GM10266 (cell line): ENCODE measurements at regions not wholly inside any gene's neighbourhood (a gene's known extent, or its start where the extent isn't known, plus 50 kb on each side); places are given as distances from the start of the nearest gene placed in this dataset.
A peak's percentile ranks its signal among the peaks of the same experiment; 100 is the strongest.
"Not testable (repeated sequence)": the region's sequence is repeated elsewhere in the genome, so short reads cannot be mapped to it uniquely, and the experiment has no call there.

ENCODE experiments used
- DNase-seq: peaks from one replicate; pipeline ENCODE4 v3.0.0; 2012; ENCODE audit errors: extremely low spot score
- TF ChIP-seq, protein P1 (sequence below): IDR thresholded peaks from 2 replicates; pipeline ENCODE4 v1.5.1; 2012; ENCODE audit warnings: mild to moderate bottlenecking, low read depth; ENCODE audit not compliant: control insufficient read depth, insufficient read depth; ENCODE audit errors: missing control alignments

DNA sequence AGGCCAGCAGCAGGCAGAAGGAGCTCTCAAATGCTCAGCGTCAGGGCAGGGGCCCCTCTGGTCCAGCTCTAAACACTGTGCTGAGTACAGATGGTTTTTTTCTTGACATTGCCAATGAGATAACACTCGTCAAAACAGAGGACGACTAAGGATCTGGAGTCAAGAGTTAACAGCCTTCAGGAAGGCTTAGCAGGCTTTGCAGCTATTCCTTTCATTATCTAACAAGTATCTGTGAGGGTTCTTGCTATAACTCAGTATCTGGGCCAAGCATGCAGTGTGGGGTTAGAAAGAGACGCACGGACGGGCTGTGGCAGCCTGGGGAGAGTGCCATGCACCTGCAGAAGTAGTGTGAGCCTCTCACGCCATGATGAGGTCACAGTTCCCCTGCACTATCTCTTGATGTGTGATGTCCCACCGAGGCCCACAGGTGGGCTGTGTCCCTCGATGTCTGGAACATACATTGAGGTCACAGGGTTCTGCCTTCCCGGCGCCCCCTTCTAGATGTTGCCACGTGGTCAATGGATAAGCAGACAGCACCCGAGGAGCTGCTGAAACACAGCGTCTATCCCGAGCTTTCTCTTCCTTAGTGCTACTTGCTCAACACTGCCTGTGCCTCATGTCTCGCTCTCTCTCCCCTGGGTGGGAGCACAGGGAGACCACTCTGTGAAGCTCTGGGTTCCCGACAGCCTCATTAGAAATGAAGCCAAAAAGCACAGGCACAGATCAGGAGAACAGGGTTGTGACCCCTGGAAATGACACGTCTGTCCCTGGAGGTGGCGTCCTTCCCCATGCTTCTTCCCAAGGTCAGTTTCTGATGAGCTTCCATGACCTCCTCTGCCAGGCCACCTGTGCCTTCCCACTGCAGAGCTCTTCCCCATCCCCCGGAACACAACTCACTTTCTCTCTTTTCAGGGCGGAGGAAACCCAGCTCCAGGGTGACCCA lies 85.5 kb upstream of the RPS6KA2 start:
- TF ChIP-seq, protein P1, sequence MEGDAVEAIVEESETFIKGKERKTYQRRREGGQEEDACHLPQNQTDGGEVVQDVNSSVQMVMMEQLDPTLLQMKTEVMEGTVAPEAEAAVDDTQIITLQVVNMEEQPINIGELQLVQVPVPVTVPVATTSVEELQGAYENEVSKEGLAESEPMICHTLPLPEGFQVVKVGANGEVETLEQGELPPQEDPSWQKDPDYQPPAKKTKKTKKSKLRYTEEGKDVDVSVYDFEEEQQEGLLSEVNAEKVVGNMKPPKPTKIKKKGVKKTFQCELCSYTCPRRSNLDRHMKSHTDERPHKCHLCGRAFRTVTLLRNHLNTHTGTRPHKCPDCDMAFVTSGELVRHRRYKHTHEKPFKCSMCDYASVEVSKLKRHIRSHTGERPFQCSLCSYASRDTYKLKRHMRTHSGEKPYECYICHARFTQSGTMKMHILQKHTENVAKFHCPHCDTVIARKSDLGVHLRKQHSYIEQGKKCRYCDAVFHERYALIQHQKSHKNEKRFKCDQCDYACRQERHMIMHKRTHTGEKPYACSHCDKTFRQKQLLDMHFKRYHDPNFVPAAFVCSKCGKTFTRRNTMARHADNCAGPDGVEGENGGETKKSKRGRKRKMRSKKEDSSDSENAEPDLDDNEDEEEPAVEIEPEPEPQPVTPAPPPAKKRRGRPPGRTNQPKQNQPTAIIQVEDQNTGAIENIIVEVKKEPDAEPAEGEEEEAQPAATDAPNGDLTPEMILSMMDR = no peak
- DNase-seq = no peak

DNA sequence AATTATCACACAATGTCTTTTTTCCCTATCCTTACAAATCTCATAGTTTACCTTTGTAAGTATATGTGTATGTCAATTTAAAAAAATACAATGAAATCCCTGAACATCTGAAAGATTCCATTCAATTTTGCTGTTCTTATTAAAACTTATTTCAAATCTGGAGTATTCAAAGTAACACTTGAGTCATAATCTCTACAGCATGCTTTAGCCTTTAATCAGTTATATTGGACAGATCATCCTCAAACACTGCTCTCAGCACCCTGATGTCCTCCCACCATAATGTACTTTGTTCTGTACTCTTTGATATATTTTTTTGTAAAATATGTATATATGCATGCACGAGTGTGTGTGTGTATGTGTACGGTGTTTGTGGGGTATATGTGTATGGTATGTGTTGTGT lies 83.0 kb upstream of the RPS6KA2 start:
- no peak for DNase-seq
- TF ChIP-seq, protein P1 = no peak

DNA sequence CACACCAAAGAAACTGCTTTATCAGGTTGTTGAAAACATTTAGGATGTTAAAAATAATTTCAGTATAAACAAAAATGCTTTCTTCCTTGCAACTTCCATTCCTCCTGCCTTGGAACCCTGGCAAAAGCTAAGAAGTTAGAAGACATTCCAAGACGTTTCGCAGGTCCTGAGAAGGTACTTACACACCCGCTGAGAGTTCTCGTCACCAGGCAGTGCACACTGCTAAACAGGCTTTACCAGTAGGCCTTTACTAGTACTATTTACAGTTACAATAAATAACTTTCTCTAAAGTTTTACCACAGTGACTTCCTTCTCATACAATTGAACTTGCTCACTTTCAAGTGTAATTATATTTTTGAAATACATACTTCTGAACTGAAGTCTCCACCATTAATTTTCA lies 81.4 kb upstream of the RPS6KA2 start:
- TF ChIP-seq, protein P1 = no peak
- no peak for DNase-seq

DNA sequence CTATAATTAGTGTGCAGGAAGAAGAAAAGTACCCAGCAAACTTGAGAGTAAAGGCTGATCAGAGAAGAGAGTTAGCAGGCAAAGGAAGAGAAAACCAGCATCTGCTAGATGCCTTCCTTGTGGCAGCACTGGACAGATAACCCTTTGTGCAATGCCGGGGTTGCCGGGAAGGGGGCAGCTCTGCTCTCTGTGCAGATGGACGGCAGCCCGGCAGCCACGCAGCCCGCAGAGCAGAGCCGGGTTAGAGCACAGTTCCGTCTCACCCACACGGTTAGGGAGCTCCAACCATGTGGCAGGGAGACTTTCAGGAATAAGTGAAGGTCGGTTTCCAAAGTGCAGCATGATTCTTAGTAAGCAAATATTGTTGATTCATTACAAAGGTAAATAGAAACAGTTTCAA lies 80.0 kb upstream of the RPS6KA2 start:
- TF ChIP-seq, protein P1 = peak; percentile 29
- peak; percentile 40 for DNase-seq

DNA sequence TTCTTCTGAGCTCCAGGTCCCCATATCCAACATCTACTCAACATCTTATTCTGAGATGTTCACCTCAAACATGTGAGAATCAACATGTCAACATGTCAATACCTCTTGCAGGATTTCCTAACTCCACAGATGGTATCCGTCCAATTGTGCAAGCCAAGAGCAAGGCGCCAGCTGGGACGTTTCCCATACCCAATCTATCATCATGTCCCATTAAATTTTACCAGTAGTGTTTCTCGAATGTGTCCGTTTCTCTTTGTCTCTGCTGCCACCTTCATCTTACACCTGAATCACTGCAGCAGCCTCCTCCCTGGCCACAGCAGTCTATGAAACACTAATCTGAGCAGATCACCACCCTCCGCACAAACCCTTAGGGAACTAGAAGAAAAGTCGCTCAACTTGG lies 78.0 kb upstream of the RPS6KA2 start:
- TF ChIP-seq, protein P1 = no peak

DNA sequence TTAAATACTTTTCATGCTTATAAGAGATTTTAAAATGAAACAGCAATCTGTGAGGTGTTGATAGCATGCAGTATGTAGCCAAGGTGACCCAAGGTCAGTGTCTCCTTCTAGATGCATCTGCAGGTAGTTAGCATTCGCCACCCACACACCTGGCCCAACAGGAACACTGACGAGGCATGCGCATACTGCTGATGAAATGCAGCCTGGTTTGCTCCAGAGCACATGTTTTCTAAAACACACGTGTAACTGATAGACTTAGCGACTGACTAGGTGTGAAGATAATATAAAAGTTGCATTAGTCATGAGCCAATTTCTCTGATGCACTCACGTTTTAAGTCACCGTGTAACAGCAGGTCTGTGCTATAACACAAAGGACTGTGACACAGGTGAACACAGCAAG lies 77.1 kb upstream of the RPS6KA2 start:
- TF ChIP-seq, protein P1 = no peak
- DNase-seq = no peak

More for the DNA sequence above, 78.0 kb upstream of the RPS6KA2 start:
- no peak for DNase-seq

DNA sequence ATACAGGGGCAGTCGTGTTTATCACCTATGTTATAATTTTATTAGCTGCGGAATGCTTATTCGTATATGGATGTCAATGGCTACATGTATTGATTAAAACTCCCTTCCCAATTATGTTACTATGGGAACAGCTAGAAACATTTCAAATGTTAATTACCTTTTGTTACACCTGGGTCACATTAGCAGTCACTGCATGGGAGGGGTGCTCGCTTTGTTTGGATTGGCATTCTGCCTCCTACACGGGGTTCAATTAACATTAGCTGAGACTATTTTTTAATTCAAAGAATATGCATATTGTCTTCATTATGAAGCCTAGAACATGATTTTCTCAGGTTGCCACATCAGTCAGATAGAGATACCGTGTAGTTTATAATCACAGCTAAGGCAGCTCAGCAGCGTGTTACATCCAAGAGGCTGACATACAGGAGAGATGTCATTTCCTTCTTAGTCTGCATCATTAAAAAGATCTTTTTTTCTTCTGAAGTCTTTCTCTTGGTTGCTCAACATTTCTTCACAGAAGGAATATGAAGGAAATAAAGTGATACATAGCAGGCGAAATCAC lies 76.2 kb upstream of the RPS6KA2 start:
- TF ChIP-seq, protein P1 = no peak
- no peak for DNase-seq

DNA sequence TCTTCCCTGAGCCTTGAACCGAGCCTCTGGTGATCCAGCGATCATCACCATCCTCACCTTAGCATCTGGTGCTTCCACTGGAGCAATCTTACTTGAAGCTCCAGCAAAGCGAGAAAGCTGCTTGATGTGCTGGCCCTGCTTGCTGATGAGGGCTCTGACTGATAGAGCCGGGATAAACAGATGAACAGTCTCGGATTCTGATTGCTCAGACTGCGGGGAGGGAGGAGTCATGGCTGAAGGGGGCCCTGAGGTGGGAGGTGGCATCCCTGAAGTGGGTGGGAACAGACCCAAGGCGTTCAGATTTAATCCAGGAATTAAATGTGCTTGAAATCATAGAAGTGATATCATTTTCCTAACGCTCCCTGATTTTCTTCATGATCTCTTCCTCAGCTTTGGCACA lies 74.4 kb upstream of the RPS6KA2 start:
- DNase-seq = not testable (repeated sequence)

DNA sequence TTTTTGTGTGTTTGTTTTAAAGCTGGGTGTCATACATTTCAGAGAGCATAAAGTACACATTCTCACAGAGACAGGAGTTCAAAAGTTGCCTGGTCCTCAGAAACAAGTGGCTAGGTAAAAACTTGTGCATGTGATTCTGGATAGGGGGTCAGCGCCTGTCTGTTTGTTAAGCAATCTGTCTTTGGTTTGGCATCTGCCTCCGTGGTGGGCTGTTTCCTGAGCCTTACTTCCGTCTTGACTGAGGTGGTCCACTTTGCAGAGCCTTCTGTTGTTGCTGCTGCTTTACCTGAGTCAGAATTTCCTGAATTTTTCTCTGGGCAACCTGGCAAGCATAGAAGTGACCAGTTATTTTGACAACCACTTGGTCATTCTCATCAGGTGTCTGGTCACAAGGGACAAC lies 73.8 kb upstream of the RPS6KA2 start:
- not testable (repeated sequence) for DNase-seq
